ENCODE measurements at regions not wholly inside any gene's neighbourhood (a gene's known extent, or its start where the extent isn't known, plus 50 kb on each side); places are given as distances from the start of the nearest gene placed in this dataset.

DNA sequence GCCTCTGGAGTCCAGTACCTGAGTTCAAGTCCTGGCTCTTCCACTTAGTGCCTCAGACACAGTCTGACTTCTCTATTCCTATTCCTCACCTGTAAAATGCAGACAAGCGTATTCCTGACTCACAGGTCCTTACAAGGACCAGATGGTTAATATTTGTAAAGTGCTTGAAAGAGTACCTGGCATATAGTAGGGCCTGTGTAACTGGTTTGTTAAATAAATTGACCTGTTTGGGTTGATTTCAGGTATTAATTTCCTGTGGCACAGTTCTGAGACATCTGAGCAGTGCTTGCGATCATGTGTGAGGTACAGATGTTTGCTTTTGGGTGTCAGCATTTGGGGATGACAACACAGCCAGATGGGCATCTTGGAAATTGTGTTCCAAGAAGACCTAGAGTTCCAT lies 127.5 kb downstream of the APIP start:
- Histone ChIP-seq H3K36me3 (ENCODE audit: control insufficient read depth, insufficient read depth, low read length) (no peaks in the 10 kb centered on the region), H3K4me1 (ENCODE audit: control insufficient read depth, extremely low read depth, insufficient read depth, low read length) (peaks cover 2% of the 10 kb centered on the region), H3K27me3 (ENCODE audit: control insufficient read depth, insufficient read depth, low read length) (no peaks in the 10 kb centered on the region), H3K4me3 (replicated peaks in 1 of 4; ENCODE audit: control extremely low read depth in 1 of 4, insufficient read depth in 1 of 4, low read depth in 3 of 4, low read length in 4 of 4) (no peak overlapping the region), H3K27ac (ENCODE audit: insufficient read depth, low read length) (no peak overlapping the region), H3K9me3 (ENCODE audit: control insufficient read depth, insufficient read depth, low read depth, low read length) (no peaks in the 10 kb centered on the region), H4K20me1 (ENCODE audit: control insufficient read depth, extremely low read depth, insufficient read depth, low read length) (no peaks in the 10 kb centered on the region), H2AFZ (ENCODE audit: low read length) (no peak overlapping the region), H3K79me2 (ENCODE audit: control insufficient read depth, insufficient read depth, low read length) (no peaks in the 10 kb centered on the region), H3K4me2 (ENCODE audit: extremely low read depth, insufficient read depth, low read length) (no peak overlapping the region), H3K9ac (ENCODE audit: insufficient read depth, low read length) (no peak overlapping the region)
- TF ChIP-seq, protein P1, sequence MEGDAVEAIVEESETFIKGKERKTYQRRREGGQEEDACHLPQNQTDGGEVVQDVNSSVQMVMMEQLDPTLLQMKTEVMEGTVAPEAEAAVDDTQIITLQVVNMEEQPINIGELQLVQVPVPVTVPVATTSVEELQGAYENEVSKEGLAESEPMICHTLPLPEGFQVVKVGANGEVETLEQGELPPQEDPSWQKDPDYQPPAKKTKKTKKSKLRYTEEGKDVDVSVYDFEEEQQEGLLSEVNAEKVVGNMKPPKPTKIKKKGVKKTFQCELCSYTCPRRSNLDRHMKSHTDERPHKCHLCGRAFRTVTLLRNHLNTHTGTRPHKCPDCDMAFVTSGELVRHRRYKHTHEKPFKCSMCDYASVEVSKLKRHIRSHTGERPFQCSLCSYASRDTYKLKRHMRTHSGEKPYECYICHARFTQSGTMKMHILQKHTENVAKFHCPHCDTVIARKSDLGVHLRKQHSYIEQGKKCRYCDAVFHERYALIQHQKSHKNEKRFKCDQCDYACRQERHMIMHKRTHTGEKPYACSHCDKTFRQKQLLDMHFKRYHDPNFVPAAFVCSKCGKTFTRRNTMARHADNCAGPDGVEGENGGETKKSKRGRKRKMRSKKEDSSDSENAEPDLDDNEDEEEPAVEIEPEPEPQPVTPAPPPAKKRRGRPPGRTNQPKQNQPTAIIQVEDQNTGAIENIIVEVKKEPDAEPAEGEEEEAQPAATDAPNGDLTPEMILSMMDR (conservative IDR thresholded peaks at IDR 0.05 in 1 of 2, IDR thresholded peaks at IDR 0.05 in 1 of 2; ENCODE audit: low read depth in 1 of 2, low read length in 2 of 2) = no peak
- TF ChIP-seq EZH2 (IDR thresholded peaks at IDR 0.05; ENCODE audit: low read length, missing control alignments) = no peak
- DNase-seq (ENCODE audit: low read depth in 2 of 2) = no peak

DNA sequence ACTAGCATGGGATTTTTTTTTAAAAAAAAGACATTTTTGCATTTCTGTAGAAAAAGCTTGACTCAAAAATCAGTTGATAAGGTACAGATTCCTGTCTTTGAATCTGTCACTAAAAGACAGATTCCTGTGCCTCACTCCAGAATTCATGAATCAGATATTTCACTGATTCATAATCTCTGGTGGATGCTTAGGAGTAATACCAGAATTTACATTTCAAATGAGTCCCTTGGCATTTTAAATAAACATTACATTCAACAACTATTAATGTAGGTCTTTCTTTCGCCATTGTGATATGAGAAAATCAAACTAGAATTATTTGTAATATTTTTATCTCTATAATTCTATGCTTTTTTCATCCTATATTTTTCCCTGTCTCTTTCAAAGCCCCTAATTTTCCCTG lies 128.3 kb downstream of the APIP start:
- Histone ChIP-seq H3K4me1 (ENCODE audit: control insufficient read depth, extremely low read depth, insufficient read depth, low read length) (peaks cover 2% of the 10 kb centered on the region), H3K4me2 (ENCODE audit: extremely low read depth, insufficient read depth, low read length) (peak overlapping the region; percentile 48), H3K36me3 (ENCODE audit: control insufficient read depth, insufficient read depth, low read length) (no peaks in the 10 kb centered on the region), H4K20me1 (ENCODE audit: control insufficient read depth, extremely low read depth, insufficient read depth, low read length) (no peaks in the 10 kb centered on the region), H2AFZ (ENCODE audit: low read length) (no peak overlapping the region), H3K9ac (ENCODE audit: insufficient read depth, low read length) (no peak overlapping the region), H3K27ac (ENCODE audit: insufficient read depth, low read length) (no peak overlapping the region), H3K79me2 (ENCODE audit: control insufficient read depth, insufficient read depth, low read length) (no peaks in the 10 kb centered on the region), H3K9me3 (ENCODE audit: control insufficient read depth, insufficient read depth, low read depth, low read length) (no peaks in the 10 kb centered on the region), H3K4me3 (replicated peaks in 1 of 4; ENCODE audit: control extremely low read depth in 1 of 4, insufficient read depth in 1 of 4, low read depth in 3 of 4, low read length in 4 of 4) (no peak overlapping the region), H3K27me3 (ENCODE audit: control insufficient read depth, insufficient read depth, low read length) (no peaks in the 10 kb centered on the region)
- TF ChIP-seq, protein P1 (conservative IDR thresholded peaks at IDR 0.05 in 1 of 2, IDR thresholded peaks at IDR 0.05 in 1 of 2; ENCODE audit: low read depth in 1 of 2, low read length in 2 of 2) = no peak
- no peak for TF ChIP-seq EZH2 (IDR thresholded peaks at IDR 0.05; ENCODE audit: low read length, missing control alignments)
- no peak for DNase-seq (ENCODE audit: low read depth in 2 of 2)

DNA sequence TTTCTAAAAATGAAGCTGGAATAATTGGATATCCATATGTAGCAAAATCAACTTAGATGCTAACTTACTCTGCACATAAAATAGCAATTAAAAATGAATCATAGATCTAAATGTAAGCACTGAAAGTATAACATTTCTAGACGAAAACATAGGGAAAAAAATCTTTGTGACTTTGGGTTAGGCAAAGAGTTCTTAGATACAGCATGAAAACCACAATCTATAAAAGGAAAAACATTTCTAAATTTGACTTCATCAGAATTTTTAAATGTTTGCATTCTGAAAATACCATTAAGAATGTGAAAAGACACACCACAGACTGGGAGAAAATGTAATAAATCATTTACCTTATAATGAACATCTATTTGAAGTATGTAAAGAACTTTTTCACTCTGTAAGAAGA lies 128.8 kb downstream of the APIP start:
- H3K4me1 ChIP-seq (ENCODE audit: control insufficient read depth, extremely low read depth, insufficient read depth, low read length) = peaks cover 2% of the 10 kb centered on the region
- TF ChIP-seq, protein P1 (conservative IDR thresholded peaks at IDR 0.05 in 1 of 2, IDR thresholded peaks at IDR 0.05 in 1 of 2; ENCODE audit: low read depth in 1 of 2, low read length in 2 of 2) = no peak
- no peak for TF ChIP-seq EZH2 (IDR thresholded peaks at IDR 0.05; ENCODE audit: low read length, missing control alignments)

More for the DNA sequence above, 128.8 kb downstream of the APIP start:
- no peaks in the 10 kb centered on the region for H3K27me3 ChIP-seq (ENCODE audit: control insufficient read depth, insufficient read depth, low read length)
- no peak overlapping the region for H3K27ac ChIP-seq (ENCODE audit: insufficient read depth, low read length)
- H3K9me3 ChIP-seq (ENCODE audit: control insufficient read depth, insufficient read depth, low read depth, low read length) = no peaks in the 10 kb centered on the region
- H3K4me3 ChIP-seq (replicated peaks in 1 of 4; ENCODE audit: control extremely low read depth in 1 of 4, insufficient read depth in 1 of 4, low read depth in 3 of 4, low read length in 4 of 4) = no peak overlapping the region
- H3K36me3 ChIP-seq (ENCODE audit: control insufficient read depth, insufficient read depth, low read length) = no peaks in the 10 kb centered on the region
- no peaks in the 10 kb centered on the region for H4K20me1 ChIP-seq (ENCODE audit: control insufficient read depth, extremely low read depth, insufficient read depth, low read length)
- no peak overlapping the region for H3K9ac ChIP-seq (ENCODE audit: insufficient read depth, low read length)
- H3K79me2 ChIP-seq (ENCODE audit: control insufficient read depth, insufficient read depth, low read length) = no peaks in the 10 kb centered on the region
- DNase-seq (ENCODE audit: low read depth in 2 of 2) = no peak
- H3K4me2 ChIP-seq (ENCODE audit: extremely low read depth, insufficient read depth, low read length) = peak overlapping the region; percentile 48
- H2AFZ ChIP-seq (ENCODE audit: low read length) = no peak overlapping the region
